ENCODE measurements at regions not wholly inside any gene's neighbourhood (a gene's known extent, or its start where the extent isn't known, plus 50 kb on each side); places are given as distances from the start of the nearest gene placed in this dataset.

DNA sequence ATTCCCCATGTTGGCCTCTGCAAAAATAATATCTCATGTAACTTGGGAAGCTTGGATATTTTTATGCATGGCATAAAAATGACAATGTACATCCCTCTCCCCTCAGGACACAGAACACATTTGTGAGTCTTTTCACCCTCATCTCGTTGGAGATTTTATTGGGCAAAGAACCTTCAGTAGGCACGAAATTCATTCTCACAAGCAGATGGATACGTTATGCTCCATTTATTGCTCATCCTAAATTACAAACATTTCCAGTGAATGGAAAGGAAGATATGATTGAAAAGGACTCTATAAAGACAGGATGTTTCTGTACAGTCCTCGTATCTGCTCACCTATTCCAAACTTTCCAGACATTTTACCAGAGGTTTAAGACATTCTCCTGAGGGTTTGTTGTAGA lies 1175.8 kb downstream of the UQCRFS1 start:
- ATAC-seq: no peak
- no peaks in the 10 kb centered on the region for H3K36me3 ChIP-seq (replicated peaks in 1 of 2; ENCODE audit: insufficient read depth in 1 of 2, low read depth in 2 of 2)
- H3K9me3 ChIP-seq: no peaks in the 10 kb centered on the region
- H3K27ac ChIP-seq: no peak overlapping the region
- intact Hi-C loops (cut with DNase I): no loop called here
- no peaks in the 10 kb centered on the region for H3K27me3 ChIP-seq
- H3K4me3 ChIP-seq: no peak overlapping the region
- no peak for DNase-seq
- TF ChIP-seq, protein P1, sequence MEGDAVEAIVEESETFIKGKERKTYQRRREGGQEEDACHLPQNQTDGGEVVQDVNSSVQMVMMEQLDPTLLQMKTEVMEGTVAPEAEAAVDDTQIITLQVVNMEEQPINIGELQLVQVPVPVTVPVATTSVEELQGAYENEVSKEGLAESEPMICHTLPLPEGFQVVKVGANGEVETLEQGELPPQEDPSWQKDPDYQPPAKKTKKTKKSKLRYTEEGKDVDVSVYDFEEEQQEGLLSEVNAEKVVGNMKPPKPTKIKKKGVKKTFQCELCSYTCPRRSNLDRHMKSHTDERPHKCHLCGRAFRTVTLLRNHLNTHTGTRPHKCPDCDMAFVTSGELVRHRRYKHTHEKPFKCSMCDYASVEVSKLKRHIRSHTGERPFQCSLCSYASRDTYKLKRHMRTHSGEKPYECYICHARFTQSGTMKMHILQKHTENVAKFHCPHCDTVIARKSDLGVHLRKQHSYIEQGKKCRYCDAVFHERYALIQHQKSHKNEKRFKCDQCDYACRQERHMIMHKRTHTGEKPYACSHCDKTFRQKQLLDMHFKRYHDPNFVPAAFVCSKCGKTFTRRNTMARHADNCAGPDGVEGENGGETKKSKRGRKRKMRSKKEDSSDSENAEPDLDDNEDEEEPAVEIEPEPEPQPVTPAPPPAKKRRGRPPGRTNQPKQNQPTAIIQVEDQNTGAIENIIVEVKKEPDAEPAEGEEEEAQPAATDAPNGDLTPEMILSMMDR (IDR thresholded peaks at IDR 0.05): no peak
- TF ChIP-seq POLR2A (IDR thresholded peaks at IDR 0.05): no peak
- WGBS, 2 donors: 30 to 36% methylated on average over 4 of the region's 4 CpGs
- no peaks in the 10 kb centered on the region for H3K4me1 ChIP-seq

DNA sequence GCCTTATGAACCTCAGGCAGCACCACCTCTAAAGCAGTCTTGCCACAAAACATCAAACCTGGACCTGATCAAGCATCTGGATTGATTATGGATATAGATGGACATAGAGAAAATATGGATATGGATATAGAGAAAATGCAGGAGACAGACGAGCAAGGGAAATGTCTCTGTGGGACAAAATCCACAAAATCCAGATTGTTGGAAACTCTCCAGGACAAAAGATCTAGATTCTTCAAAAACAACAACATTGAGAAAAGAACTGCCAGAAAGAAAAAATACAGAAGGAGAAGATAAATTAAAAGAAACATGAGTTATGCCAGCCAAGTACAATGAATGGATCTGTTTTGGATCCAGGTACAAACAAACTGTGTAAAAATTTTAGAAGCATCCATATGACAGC lies 1176.5 kb downstream of the UQCRFS1 start:
- ATAC-seq (no peak), DNase-seq (no peak)
- Histone ChIP-seq H3K9me3 (no peaks in the 10 kb centered on the region), H3K4me3 (no peak overlapping the region), H3K27ac (no peak overlapping the region), H3K4me1 (no peaks in the 10 kb centered on the region), H3K27me3 (no peaks in the 10 kb centered on the region), H3K36me3 (replicated peaks in 1 of 2; ENCODE audit: insufficient read depth in 1 of 2, low read depth in 2 of 2) (no peaks in the 10 kb centered on the region)
- WGBS, 2 donors: 50 to 52% methylated on average over 1 of the region's 1 CpG
- intact Hi-C loops (cut with DNase I): no loop called here
- TF ChIP-seq, protein P1 (IDR thresholded peaks at IDR 0.05): no peak
- TF ChIP-seq POLR2A (IDR thresholded peaks at IDR 0.05): no peak

DNA sequence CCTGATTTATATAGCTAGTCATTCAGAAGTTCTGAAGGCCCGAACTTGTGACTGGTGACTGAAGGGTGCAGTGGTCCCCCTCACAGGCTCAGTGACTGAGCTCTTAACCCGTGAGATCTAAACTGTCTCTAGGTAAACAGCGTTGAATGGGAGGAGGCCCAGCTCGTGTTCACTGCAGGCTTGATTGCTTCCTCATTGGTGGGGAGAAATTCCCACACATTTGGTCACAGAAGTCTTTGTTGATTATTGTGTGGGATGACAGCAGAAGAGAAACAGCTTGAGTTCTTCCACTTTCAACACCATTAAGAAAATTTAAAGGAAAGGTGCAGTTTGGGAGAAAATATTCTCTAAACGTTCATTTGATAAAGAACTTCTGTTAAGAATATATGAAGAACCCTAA lies 1178.0 kb downstream of the UQCRFS1 start:
- Histone ChIP-seq H3K4me3 (no peak overlapping the region), H3K27ac (no peak overlapping the region), H3K9me3 (no peaks in the 10 kb centered on the region), H3K4me1 (no peaks in the 10 kb centered on the region), H3K27me3 (no peaks in the 10 kb centered on the region), H3K36me3 (replicated peaks in 1 of 2; ENCODE audit: insufficient read depth in 1 of 2, low read depth in 2 of 2) (no peaks in the 10 kb centered on the region)
- no peak for ATAC-seq
- WGBS, 2 donors: 30 to 41% methylated on average over 5 of the region's 5 CpGs
- no peak for DNase-seq
- no peak for TF ChIP-seq POLR2A (IDR thresholded peaks at IDR 0.05)
- TF ChIP-seq, protein P1 (IDR thresholded peaks at IDR 0.05): no peak
- intact Hi-C loops (cut with DNase I): no loop called here

DNA sequence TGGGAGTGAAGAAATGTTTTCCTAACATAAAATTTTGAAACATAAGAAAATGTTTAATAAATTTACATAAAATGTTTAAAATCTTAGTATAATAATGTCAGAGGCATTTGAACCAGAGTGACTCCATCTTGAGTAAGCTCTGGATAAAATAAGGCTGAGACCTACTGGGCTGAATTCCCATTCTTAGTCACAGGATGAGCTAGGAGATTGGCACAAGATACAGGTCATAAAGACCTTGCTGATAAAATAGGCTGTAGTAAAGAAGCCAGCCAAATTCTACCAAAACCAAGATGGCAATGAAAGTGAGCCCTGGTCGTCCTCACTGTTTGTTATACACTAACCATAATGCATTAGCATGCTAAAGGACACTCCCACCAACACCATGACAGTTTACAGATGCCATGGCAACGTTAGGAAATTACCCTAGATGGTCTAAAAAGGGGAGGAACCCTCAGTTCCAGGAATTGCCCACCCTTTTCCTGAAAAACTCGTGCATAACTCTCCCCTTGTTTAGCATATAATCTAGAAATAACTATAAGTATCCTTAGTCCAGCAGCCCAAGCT lies 1184.0 kb downstream of the UQCRFS1 start:
- no peak for TF ChIP-seq POLR2A (IDR thresholded peaks at IDR 0.05)
- TF ChIP-seq, protein P1 (IDR thresholded peaks at IDR 0.05): no peak
- no peak for DNase-seq
- H3K4me1 ChIP-seq: no peaks in the 10 kb centered on the region
- H3K27me3 ChIP-seq: no peaks in the 10 kb centered on the region
- WGBS, 2 donors: 21 to 24% methylated on average over 3 of the region's 3 CpGs
- ATAC-seq: no peak
- no peaks in the 10 kb centered on the region for H3K36me3 ChIP-seq (replicated peaks in 1 of 2; ENCODE audit: insufficient read depth in 1 of 2, low read depth in 2 of 2)
- H3K9me3 ChIP-seq: no peaks in the 10 kb centered on the region
- H3K27ac ChIP-seq: no peak overlapping the region
- intact Hi-C loops (cut with DNase I): no loop called here
- no peak overlapping the region for H3K4me3 ChIP-seq

DNA sequence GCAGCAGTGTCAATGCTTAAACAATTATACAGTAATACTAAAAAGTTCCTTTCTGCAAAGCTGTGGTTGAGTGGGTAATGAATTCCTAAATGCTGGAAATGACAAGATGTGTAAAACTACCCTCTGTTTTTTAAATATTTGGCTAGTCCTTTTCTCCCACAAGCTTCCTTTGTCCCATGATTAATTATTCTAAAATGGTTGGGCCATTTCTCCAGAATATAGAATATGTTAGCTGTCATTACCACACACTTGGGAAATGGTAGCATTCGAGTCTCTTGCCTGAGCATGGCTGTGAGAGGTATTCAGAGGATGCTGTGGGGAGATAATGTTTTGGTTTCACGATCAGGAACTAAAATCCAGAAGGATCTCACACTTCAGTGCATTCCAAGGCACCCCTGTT lies 1185.8 kb downstream of the UQCRFS1 start:
- no peak for TF ChIP-seq POLR2A (IDR thresholded peaks at IDR 0.05)
- TF ChIP-seq, protein P1 (IDR thresholded peaks at IDR 0.05): no peak
- Histone ChIP-seq H3K27ac (no peak overlapping the region), H3K36me3 (replicated peaks in 1 of 2; ENCODE audit: insufficient read depth in 1 of 2, low read depth in 2 of 2) (no peaks in the 10 kb centered on the region), H3K9me3 (no peaks in the 10 kb centered on the region), H3K4me3 (no peak overlapping the region), H3K4me1 (no peaks in the 10 kb centered on the region), H3K27me3 (no peaks in the 10 kb centered on the region)
- DNase-seq (no peak), ATAC-seq (no peak)
- intact Hi-C loops (cut with DNase I): no loop called here
- WGBS, 2 donors: 45 to 60% methylated on average over 2 of the region's 2 CpGs
